ENCODE measurements at regions not wholly inside any gene's neighbourhood (a gene's known extent, or its start where the extent isn't known, plus 50 kb on each side); places are given as distances from the start of the nearest gene placed in this dataset.
"Not testable (repeated sequence)": the region's sequence is repeated elsewhere in the genome, so short reads cannot be mapped to it uniquely, and the experiment has no call there.

DNA sequence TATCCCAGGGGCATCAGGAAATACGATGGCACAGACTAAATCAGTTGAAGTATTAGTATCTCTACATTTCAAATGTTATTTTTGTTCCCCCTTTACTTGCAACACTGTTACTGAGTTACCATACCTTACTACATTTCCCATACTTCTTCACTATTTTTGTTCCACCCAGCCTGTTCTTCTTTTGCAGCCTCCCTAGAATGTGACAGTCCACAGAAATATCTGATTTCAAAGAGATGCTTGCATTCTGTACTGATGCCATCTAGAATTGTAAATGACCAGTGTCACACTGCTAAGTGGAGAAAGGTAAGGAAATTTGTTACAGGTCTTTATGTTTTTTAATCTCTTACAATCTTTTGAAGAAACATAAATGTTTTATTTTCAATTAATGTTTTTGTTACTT, 279.9 kb downstream of the CCER1 start:
- ATAC-seq (no peak), DNase-seq (no peak)
- peaks cover 0 to 11% (median 0%) of the 10 kb centered on the region in 12 donors for H3K4me1 ChIP-seq
- no peaks in the 10 kb centered on the region for H3K9me3 ChIP-seq
- H3K4me3 ChIP-seq: no peak overlapping the region
- 81 to 93% (median 89%) methylated on average over 1 of the region's 1 CpG for WGBS, 4 donors
- H3K27ac ChIP-seq: no peak overlapping the region
- no peak for TF ChIP-seq POLR2A (IDR thresholded peaks at IDR 0.05)
- TF ChIP-seq, protein P1, sequence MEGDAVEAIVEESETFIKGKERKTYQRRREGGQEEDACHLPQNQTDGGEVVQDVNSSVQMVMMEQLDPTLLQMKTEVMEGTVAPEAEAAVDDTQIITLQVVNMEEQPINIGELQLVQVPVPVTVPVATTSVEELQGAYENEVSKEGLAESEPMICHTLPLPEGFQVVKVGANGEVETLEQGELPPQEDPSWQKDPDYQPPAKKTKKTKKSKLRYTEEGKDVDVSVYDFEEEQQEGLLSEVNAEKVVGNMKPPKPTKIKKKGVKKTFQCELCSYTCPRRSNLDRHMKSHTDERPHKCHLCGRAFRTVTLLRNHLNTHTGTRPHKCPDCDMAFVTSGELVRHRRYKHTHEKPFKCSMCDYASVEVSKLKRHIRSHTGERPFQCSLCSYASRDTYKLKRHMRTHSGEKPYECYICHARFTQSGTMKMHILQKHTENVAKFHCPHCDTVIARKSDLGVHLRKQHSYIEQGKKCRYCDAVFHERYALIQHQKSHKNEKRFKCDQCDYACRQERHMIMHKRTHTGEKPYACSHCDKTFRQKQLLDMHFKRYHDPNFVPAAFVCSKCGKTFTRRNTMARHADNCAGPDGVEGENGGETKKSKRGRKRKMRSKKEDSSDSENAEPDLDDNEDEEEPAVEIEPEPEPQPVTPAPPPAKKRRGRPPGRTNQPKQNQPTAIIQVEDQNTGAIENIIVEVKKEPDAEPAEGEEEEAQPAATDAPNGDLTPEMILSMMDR (IDR thresholded peaks at IDR 0.05): no peak
- H3K36me3 ChIP-seq: no peaks in the 10 kb centered on the region
- H3K27me3 ChIP-seq: no peaks in the 10 kb centered on the region
- intact Hi-C loops (cut with DNase I): no loop called here

- Histone ChIP-seq H3K27me3 (no peaks in the 10 kb centered on the region), H3K4me3 (no peak overlapping the region), H3K9me3 (no peaks in the 10 kb centered on the region), H3K4me1 (no peaks in the 10 kb centered on the region), H3K27ac (no peak overlapping the region), H3K36me3 (no peaks in the 10 kb centered on the region)
- intact Hi-C loops (cut with DNase I): no loop called here
- 88 to 92% (median 92%) methylated on average over 1 of the region's 1 CpG for WGBS, 4 donors
- no peak for ATAC-seq
- DNase-seq: no peak
- TF ChIP-seq, protein P1 (IDR thresholded peaks at IDR 0.05): no peak
- no peak for TF ChIP-seq POLR2A (IDR thresholded peaks at IDR 0.05)
These were observed 282.9 kb downstream of the CCER1 start for GRCh38 chr12:90672081-90672480.

- H3K36me3 ChIP-seq; H3K27me3 ChIP-seq; intact Hi-C loops (cut with DNase I); H3K4me1 ChIP-seq; H3K9me3 ChIP-seq; DNase-seq; H3K4me3 ChIP-seq; ATAC-seq; H3K27ac ChIP-seq: not testable (repeated sequence)
- 92 to 97% (median 94%) methylated on average over 7 of the region's 7 CpGs for WGBS, 4 donors
These were observed 291.0 kb downstream of the CCER1 start for GRCh38 chr12:90663949-90664348.

DNA sequence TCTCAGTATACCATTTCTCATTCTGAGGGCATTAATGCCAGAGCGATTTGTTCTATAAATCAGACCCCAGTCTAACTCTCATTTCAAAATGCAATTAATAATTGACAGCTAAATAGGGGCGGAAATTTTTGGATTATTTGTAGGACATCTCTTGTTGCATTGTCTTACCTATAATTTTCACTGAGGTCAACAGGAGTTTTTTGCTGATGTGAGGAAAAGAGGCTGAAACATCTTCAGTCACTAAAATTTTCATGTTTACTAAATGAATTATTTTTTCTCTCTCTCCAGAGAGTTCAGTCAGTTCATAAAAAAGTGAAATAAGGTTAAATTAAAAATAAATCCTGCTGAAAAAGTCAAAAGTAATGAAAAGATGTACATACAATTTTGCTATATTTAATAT, 295.9 kb downstream of the CCER1 start:
- TF ChIP-seq, protein P1 (IDR thresholded peaks at IDR 0.05): no peak
- TF ChIP-seq POLR2A (IDR thresholded peaks at IDR 0.05): no peak
- no peaks in the 10 kb centered on the region for H3K36me3 ChIP-seq
- H3K27me3 ChIP-seq: no peaks in the 10 kb centered on the region
- DNase-seq (no peak), ATAC-seq (no peak)
- intact Hi-C loops (cut with DNase I): no loop called here
- no peaks in the 10 kb centered on the region for H3K9me3 ChIP-seq
- WGBS, 4 donors: 94 to 100% (median 99%) methylated on average over 2 of the region's 2 CpGs
- H3K4me1 ChIP-seq: no peaks in the 10 kb centered on the region
- no peak overlapping the region for H3K4me3 ChIP-seq
- H3K27ac ChIP-seq: no peak overlapping the region

DNA sequence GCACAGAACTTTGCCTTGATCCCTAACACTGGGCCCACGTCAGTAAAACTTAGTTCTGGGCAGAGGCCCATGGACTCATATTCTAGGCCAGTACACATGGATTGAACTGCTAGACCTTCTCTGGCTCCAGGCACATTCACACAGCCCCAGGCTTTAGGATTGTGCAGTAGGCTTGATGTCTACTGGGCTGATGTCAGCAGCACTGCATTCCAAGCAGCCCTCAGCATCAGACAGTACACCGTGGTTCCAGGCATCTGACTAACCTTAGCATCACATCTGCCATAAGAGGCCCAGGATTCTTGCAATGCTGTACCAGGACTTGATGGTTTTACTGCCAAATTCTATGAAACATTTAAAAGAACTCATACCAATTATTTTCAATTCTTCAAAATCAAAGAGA, 301.9 kb downstream of the CCER1 start:
- intact Hi-C loops (cut with DNase I): no loop called here

More for the DNA sequence above, 301.9 kb downstream of the CCER1 start:
- WGBS, 4 donors: 63 to 82% (median 79%) methylated on average over 2 of the region's 2 CpGs
- Histone ChIP-seq H3K9me3 (peaks cover 0 to 2% (median 0%) of the 10 kb centered on the region in 12 donors), H3K27ac (no peak overlapping the region), H3K4me3 (no peak overlapping the region), H3K4me1 (no peaks in the 10 kb centered on the region), H3K36me3 (no peaks in the 10 kb centered on the region), H3K27me3 (no peaks in the 10 kb centered on the region)
- TF ChIP-seq, protein P1 (IDR thresholded peaks at IDR 0.05): no peak
- no peak for TF ChIP-seq POLR2A (IDR thresholded peaks at IDR 0.05)
- DNase-seq (no peak), ATAC-seq (no peak)

All from heart left ventricle (tissue), 16 donors.